Activated gamma-delta T cell treated with anti-CD3 and anti-CD28 coated beads, Interleukin-2, amount 50 U/mL, for 16 hours (primary cell): ENCODE measurements at regions not wholly inside any gene's neighbourhood (a gene's known extent, or its start where the extent isn't known, plus 50 kb on each side); places are given as distances from the start of the nearest gene placed in this dataset.
"Not testable (repeated sequence)": the region's sequence is repeated elsewhere in the genome, so short reads cannot be mapped to it uniquely, and the experiment has no call there.

Experiments used
- DNase-seq: peaks from one replicate; pipeline ENCODE4 v3.0.0-alpha.2; 2020; ENCODE audit warnings: low read depth

DNA sequence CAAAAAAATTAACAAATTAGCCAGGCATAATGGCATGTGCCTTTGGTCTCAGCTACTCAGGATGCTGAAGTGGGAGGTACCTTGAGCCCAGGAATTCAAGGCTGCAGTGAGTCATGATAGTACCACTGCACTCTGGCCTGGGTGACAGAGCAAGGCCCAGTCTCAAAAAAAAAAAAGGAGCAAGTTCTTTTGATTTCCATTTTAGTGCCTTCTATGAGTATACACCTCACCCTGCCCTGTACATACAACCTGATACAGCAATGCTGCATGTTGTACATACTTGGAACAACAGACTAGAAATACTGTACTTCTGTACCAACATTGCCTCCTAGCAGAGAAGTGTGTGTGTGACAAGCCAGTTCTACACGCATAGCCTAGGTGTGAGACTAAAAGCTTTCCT is 97.3 kb upstream of the CARMIL1 start:
- DNase-seq, result no peak

DNA sequence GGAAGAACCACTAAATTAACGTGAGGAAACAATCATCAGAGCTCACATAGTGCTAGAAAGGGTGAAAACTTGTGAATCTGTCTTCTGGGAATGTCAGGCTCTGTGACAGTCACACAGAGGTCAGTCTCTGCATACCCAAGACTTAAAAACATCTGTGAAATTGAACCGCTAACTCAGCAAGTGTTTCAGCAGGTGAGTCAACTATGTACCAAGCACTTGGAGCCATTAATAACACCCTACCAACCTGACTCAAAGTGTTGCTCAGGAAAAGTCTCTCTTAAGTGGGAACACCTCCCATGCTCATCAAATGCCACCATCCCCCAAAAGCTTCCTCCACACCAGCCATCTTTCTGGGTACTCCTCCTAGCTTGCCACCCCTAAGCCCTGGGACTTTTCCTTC is 92.3 kb upstream of the CARMIL1 start:
- DNase-seq, result no peak

DNA sequence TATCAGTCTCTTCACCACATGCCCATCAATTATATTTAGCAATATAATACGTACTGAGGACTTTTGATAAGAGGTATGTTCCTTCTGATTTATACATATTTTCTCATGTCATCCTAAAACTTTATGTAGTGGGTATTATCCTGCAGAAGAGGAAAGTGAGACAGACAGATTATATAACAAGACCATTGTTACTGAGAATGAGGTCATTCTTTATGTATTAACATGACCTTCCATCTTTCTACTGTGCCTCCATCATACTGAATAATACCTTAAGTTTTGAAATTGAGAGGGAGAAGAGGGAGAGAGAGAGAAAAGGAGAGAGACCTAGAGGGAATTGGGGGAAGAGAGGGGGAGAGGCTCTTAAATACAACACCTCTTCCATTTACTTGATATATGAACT is 90.9 kb upstream of the CARMIL1 start:
- no peak for DNase-seq

DNA sequence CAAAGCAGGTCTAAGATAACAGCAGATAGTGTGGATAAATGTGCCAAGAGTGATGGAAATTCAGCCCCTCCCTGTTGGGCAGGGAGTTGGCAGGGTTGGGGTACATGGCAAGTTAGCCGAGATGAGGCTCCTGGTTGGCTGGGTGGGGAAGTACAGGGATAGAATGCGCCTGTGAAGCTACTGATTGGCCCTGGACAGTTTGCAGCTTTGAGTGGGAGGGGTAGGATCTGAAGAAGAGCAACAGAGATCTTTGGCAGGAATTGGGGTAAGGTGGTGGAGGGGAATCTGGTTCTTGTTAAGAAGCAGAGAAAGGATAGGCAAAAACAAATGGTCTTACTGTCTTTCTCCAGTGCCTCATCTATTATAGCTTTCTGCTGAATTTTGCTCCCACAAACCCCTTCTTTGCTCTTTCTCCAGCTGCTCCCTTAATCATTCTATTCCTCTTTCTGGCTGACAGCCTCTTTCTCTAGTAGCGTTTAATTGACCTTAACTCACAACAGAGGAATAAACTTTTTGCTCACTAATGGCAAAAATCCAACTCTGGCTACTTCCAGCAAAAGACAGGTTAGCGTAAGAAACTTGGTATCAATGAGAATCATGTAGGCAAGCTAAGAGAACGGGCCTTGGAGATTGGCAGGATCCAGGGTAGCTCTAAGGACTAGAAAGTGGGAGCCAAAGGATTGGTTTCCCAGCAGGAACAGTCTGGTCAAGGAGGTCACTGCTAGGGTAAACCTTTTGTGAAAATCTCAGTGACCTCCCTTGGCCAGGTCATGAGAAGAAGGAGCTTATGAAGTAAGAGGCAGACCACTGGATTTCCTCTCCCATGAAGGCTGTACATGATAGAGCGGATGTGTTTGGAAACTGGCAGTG is 86.3 kb upstream of the CARMIL1 start:
- no peak for DNase-seq

DNA sequence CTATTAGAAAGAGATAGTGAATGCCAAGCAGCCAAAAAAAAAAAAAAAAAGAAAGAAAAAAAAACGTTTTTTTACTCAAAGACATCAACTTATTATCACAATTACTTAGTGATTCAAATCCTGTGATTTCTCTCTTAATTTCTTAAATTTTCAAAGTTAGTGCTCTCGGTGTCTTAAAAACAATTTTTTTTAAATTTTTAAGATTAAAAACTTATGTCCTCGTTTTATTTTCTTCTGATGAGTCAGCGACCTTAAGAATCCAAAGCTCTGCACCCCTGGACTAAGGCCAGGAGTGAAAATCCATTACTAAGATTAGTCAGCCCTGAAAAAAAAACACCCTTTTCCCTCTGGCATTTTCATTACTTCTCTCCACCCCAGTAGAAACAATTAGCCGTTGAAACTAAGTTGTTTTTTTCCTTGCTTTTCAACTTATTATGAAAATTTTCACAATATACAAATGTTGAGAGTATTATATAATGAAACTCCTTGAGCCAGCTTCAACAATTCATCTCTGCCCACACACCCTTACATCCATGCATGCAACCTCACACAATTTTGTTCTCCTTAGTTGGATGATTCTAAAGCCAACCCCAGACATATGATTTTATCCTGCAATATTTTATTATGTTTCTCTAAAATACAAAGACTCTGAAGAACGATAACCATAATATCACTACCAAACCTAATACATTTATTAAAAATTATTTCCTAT is 85.6 kb upstream of the CARMIL1 start:
- no peak for DNase-seq

DNA sequence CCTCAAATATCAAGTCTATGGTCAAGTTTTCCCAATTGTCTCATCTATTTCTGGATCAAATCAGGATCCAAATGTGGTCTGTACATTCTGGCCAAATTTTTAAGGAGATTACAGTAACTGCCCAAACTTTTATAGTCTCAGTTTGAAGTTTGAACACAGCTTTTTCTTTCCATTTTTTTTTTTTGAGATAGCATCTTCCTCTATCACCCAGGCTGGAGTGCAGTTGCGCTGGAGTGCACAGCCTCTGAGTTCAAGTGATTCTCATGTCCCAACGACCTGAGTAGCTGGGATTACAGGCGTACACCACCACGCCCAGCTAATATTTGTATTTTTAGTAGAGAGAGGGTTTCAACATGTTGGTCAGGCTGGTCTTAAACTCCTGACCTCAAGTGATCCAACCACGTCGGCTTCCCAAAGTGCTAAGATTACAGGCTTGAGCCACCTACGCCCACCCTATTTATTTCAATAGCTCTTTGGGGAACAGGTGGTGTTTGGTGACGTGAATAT is 84.9 kb upstream of the CARMIL1 start:
- no peak for DNase-seq

DNA sequence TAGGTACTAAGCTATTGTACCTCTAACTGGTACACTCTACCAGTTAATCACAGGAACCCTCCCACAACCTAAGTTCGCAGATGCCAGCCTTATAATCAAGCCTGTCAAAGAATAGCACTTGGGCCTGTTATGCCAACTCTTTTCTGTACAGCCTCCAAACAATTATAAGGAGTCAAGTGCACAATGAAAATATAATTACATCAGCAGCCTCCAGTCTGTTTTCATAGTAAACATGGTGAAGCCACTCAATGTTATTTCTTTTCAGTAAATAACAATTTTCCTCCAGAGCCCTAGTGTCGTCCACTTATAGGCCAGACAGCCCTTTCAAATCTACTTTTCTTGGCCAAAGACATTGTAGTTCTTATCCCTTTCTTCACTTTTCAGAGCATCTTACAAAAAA is 82.7 kb upstream of the CARMIL1 start:
- no peak for DNase-seq

DNA sequence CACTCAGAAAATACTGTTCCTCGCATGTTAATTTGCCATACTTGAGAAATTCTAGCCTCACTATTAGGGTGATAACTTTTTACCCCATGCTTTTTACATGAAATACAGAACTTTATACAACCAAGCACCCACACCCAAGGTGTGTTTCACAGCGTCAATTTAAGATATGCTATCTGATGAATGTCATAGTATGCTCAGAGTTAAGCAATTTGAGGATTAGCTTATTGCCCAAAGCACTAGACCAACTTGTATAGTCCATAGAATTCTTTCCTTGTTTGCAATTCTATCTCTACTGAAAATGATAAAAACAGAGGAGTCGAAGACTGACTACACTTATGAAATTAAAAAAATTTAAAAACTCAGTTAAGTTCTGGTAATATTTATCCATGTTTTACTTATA is 82.1 kb upstream of the CARMIL1 start:
- no peak for DNase-seq

DNA sequence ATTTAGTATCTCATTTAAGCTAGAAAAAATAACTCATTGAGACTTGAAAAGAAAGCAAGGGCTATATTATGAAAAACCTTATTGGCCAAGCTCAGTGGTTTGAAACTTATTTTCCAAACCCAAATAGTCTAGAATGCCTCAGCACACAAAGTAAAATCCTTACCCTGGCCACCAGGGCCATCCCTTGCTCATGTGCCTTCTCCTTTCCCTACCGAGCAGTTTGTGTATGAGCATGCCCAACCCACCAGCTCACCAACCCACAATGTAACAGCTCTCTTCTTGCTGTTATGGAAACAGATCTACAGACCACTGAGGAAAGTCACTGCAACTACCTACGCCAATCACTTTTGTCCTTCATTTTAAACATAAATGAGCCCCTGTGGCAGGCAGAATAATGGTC is 79.6 kb upstream of the CARMIL1 start:
- no peak for DNase-seq

DNA sequence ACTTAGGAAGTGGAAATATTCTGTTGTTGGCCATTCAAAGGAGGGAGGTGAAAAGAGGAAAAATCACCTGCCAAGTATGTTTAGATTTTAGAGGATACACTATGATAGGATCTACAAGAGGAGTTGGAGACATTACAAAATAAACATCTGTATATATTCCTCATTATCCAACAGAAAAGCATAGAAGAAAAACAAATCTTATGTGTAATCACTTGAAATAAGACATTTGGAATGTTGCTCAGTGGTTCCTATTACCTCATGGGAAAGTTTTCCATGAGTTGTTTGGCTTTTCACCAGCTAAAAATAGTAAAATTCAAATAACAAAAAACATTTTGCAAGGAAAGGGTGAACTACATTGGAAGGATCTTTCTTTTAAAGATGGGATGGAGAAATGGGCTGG is 76.7 kb upstream of the CARMIL1 start:
- DNase-seq, result no peak

DNA sequence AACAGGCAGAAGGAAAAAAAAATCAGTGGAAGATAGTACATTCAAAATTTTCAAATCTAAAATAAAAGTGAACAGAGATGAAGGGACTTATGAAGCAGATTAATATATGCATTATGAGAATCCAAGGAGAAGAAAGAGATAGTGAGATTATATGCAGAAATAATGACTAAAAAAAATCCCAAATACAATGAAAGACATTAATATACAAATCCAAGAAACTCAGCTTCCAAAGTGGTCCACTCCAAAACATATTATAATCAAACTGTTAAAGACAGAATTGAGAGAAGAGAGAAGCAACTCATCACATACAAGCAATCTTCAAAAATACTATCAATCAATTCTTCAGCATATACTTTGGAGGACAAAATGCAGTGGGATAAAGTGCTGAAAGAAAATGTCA is 73.5 kb upstream of the CARMIL1 start:
- DNase-seq, result no peak

DNA sequence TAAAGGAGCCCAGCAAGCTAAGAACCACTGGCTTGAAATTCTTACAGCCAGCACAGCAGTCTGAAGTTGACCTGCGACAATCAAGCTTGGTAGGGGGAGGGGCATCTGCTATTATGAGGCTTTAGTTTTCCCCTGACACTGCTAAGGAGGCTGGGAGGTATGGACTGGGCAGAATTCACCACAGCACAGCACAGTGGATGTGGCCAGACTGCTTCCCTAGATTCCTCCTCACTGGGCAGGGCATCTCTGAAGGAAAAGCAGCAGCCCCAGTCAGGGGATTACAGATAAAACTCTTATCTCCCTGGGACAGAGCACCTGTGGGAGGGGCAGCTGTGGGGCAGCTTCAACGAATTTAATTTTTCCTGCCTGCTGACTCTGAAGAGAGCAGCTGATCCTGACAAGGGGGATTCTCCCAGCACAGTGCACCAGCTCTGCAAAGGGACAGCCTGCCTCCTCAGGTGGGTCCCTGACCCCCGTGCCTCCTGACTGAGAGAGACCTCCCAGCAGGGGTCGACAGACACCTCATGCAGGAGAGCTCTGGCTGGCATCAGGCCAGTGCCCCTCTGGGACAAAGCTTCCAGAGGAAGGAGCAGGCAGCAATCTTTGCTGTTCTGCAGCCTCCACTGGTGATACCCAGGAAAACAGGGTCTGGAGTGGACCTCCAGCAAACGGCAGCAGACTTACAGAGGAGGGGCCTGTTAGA is 71.6 kb upstream of the CARMIL1 start:
- DNase-seq, result not testable (repeated sequence)

DNA sequence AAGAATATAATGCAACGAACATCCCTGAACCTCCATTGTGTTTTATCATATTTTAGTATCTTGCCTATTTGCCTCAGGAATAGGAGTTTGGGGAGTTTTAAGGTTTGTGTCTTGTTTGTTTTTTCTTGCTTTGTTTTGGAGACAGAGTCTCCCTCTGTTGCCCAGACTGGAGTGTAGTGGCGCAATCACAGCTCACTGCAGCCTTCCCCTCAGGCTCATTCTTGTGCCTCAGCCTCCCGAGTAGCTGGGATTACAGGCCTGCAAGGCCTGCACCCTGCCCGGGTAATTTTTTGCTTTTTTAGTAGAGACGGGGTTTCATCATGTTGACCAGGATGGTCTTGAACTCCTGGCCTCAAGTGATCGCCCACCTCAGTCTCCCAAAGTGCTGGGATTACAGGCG is 63.3 kb upstream of the CARMIL1 start:
- no peak for DNase-seq

DNA sequence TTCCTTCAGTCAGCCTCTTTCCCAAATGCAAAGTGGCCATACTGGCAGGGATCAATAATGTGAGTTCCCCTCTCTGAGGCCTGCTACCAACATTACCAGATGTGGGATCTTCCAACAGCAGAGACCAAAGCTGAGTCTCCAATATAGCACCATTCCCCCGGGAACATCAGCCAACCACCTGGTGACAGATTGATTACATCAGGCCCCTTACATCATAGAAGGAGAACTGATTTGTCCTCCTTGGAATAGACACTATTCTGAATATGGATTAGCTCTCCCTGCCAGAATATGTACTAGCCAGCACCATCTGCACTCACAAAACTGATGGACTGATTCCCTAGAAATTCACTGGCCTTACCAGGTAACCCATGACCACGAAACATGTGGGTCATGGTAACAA is 61.9 kb upstream of the CARMIL1 start:
- DNase-seq, result no peak

DNA sequence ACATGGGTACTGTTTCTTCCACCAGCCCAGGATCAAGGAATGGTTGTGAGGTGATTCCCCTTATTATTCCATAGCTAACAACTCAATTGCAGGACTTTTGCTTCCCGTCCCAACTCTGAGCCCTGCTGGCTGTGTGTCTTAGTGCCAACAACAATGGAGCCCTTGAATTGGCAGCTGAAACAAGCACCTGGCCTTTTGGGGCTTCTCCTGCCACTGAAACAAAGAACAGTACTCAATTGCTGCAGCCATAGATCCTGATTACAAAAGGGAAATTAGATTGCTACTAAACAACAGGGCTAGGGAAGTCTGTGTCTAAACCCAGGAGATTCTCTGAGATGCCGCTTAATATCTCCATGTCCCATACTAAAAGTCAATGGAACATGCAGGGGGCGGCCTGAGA is 61.3 kb upstream of the CARMIL1 start:
- no peak for DNase-seq

DNA sequence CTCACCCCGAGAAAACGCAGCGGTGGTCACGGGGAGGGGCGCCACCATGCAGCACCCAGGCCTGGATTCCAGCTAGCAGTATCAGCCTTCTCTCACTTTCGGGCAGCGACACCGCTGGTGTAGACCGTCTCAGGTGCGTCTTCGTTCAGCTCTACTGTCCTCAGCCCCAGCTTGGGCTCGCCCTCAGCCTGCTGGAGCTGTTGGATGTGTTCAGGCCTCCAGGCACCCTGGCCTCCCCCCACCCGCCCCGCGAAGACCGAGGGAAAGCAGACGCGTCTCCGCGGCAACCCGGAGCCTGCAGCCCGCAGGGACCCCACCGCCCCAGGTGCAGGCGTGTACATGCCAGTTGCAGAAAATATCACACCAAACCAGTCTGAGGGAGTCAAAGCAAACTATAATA is 60.8 kb upstream of the CARMIL1 start:
- no peak for DNase-seq

DNA sequence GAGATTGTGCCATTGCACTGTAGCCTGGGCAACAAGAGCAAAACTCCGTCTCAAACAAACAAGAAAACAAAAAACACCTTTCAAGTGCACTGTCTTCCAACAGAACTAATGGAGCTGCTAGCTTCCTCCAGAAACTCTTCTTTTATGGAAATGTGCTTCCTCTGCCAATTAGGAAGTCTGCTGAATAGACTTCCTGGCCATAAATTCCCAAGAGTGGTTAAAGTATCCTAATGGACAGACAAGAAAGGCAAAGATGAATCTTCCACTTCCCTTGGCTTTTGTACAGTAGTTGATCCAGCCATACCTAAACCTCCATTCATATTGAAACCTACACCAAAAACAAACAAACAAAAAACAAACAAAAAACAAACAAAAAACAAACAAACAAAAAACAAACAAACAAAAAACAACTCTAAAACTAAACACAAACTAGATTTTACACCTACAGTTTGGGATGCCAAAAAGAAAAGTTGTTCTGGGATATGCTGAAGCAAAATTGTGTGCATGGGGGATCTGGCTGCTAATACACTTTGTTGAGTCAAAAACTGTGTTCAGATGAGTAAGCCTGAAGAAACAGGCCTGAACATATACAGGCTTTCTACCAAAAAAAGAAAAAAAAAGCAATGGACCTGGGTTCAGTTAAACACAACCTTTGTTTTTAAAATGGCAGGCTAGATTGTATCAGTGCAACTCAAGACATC is 59.8 kb upstream of the CARMIL1 start:
- no peak for DNase-seq

DNA sequence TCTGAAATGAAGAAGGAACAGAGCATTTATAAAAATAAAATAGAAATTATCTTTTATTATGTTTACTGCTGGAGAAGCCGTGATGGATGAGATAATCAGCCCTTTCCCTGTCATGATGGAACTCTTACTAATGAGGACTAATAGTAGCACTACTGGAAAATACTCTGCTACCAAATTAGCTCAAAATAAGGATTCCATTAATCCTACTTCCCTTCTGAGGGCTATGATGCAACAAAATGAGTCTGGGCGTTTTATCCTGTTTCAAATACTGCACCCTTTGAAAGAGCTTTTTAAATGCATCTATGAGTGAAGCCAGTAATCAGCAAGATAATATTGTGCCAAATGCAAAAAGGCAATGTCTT is 59.3 kb upstream of the CARMIL1 start:
- no peak for DNase-seq

DNA sequence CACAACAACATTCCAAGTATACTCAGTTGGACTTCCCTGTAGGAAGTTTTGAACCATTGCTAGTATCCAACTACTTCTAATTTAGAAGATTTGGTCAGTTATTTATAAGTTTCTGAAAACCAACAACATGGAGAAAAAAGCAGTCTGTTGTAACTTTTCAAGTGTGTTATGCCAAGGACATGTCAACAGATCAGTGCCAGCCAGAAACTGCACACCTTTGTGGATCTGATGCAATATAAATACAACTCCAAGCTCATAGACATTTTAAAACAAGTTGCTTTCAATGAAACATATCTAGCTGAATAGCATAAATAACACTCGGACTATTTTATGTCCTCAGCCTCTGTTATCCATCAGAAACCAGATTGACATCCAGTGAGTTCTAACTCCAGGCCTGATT is 58.3 kb upstream of the CARMIL1 start:
- no peak for DNase-seq

DNA sequence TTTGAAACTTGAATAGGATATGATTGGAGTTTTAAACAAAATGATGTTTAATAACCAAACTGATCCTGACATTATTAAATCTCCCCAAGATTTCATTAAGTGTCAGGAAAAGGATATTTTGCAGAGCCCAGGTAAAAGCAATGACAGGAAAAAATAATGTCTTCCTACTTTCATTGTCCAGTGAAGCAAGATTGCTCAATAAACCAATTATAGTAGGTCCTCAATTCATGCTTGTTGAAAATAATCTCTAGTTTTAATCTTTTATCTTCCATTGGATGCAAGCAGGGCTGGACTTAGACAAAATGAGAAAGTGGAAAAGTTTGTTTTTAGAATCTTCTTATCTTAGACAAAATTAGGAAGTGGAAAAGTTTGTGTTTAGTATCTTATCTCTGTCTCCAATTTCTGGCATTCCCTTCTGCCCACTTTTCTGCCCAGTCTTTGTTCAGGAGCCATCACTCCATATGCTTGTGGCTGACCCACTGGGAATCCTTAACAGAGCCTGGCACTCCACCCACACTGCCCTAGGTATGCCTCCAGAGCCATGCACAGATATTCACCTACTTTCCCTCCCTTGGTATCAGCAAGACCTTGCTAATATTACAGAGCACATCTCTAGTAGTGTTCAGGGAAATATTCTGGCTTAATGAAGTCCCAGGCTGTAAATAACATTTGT is 57.0 kb upstream of the CARMIL1 start:
- DNase-seq, result no peak

DNA sequence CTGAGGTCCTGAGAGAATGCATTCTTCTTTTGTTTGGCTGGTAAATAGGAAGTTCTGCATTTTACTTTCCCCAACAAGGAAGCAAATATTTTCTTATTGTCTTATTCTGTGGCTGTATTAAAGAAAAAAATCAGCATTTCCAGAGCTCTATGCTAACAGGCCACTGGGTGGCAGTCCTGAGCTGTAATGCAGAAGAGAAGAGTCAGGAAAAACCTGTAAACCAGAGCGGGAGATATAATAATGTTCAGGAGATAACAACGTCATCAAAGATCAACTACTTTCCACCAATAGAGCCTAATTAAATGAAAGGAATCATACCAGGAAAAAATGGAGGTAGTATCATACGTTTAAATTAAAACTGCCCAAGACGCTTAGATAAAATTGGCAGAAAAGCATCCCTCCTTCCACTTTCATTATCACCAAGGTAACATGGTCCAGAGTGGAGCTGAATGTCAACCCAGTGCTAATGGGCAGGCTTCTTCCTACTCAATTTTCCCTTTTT is 55.6 kb upstream of the CARMIL1 start:
- peak; percentile 41 for DNase-seq

DNA sequence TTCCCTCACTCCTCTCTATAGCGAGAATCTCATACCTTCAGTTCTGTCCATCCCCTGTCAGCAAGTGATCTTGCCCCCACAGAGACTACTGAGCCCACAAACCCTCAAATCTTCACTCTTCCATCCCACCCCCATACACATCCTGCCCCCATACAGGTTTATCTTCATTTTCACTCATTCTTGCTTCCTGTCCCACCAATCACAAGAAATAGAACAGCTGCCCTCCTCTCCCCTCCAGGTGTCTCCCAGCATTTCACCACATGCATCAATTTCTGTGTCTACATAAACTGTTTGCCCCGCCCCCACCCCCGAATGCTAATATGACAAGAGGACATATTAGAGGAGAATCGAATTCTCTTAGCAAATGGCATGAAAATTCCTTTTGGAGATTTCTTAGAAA is 54.9 kb upstream of the CARMIL1 start:
- DNase-seq, result no peak
